ENCODE measurements at regions not wholly inside any gene's neighbourhood (a gene's known extent, or its start where the extent isn't known, plus 50 kb on each side); places are given as distances from the start of the nearest gene placed in this dataset.

GRCh38 chr11:45362636-45363035, 76.5 kb upstream of the SYT13 start:
- no peak for TF ChIP-seq CTCF (IDR thresholded peaks at IDR 0.05; ENCODE audit: borderline replicate concordance, extremely low read depth, low read length, poor library complexity, severe bottlenecking)
- no peak for TF ChIP-seq EZH2 (IDR thresholded peaks at IDR 0.05; ENCODE audit: borderline replicate concordance, low read depth, low read length, severe bottlenecking)

All from DND-41 (cell line).